Brain microvascular endothelial cell (primary cell): ENCODE measurements at regions not wholly inside any gene's neighbourhood (a gene's known extent, or its start where the extent isn't known, plus 50 kb on each side); places are given as distances from the start of the nearest gene placed in this dataset.

Source experiments
- DNase-seq: peaks from one replicate; pipeline ENCODE4 v3.0.0-alpha.2; 2020
- H3K27ac ChIP-seq: fragments of 250-450 bp; sonication (Bioruptor Pico); 2 replicates; pipeline ENCODE4 v1.5.1; 2020; ENCODE audit warnings: mild to moderate bottlenecking, moderate library complexity
- H3K27me3 ChIP-seq: fragments of 250-450 bp; sonication (Bioruptor Pico); replicated peaks from 2 replicates; pipeline ENCODE4 v1.5.1; 2020; ENCODE audit warnings: mild to moderate bottlenecking
- H3K36me3 ChIP-seq: fragments of 250-450 bp; sonication (Bioruptor Pico); replicated peaks from 2 replicates; pipeline ENCODE4 v1.5.1; 2020; ENCODE audit warnings: mild to moderate bottlenecking
- H3K4me3 ChIP-seq: 2 replicates; pipeline ENCODE4 v1.5.1; 2011; ENCODE audit warnings: low read depth, mild to moderate bottlenecking, control low read depth, low read length, moderate library complexity
- in situ Hi-C: cut with HindIII; loops from 2 replicates; pipeline ENCODE4 v1.10.0; 2017; ENCODE audit warnings: low sequenced_read_pairs, low pct_ligation_motif_present
- TF ChIP-seq, protein P1 (sequence below): IDR thresholded peaks from 2 replicates; pipeline ENCODE4 v1.5.1; 2011; ENCODE audit warnings: low read depth, mild to moderate bottlenecking, moderate library complexity, low read length, control low read depth, inconsistent platforms; ENCODE audit errors: missing control alignments

DNA sequence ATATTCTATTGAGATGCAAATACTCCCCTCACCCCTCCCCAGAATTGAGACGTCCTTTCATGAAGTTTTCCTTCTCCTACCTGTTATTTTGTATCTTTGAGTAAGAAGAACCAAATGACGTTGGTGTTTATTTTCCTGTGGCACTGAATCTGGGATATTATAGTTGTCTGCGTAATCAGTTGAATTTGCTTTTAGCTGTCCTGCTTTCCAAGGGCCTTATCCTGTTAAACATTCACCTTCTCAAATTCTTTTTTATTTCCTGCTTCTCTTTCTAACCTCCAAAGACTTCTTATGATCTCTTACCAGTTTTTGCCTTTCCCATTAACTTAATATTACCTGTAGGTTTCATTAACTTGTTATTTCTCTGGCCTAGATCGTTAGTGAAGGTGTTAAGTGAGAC lies 1254.9 kb upstream of the WWC1 start:
- no peak overlapping the region for H3K4me3 ChIP-seq
- H3K27ac ChIP-seq = no peak overlapping the region
- no peak for DNase-seq
- in situ Hi-C loops = no loop called here
- H3K27me3 ChIP-seq = no peaks in the 10 kb centered on the region
- TF ChIP-seq, protein P1, sequence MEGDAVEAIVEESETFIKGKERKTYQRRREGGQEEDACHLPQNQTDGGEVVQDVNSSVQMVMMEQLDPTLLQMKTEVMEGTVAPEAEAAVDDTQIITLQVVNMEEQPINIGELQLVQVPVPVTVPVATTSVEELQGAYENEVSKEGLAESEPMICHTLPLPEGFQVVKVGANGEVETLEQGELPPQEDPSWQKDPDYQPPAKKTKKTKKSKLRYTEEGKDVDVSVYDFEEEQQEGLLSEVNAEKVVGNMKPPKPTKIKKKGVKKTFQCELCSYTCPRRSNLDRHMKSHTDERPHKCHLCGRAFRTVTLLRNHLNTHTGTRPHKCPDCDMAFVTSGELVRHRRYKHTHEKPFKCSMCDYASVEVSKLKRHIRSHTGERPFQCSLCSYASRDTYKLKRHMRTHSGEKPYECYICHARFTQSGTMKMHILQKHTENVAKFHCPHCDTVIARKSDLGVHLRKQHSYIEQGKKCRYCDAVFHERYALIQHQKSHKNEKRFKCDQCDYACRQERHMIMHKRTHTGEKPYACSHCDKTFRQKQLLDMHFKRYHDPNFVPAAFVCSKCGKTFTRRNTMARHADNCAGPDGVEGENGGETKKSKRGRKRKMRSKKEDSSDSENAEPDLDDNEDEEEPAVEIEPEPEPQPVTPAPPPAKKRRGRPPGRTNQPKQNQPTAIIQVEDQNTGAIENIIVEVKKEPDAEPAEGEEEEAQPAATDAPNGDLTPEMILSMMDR = no peak
- H3K36me3 ChIP-seq = no peaks in the 10 kb centered on the region

DNA sequence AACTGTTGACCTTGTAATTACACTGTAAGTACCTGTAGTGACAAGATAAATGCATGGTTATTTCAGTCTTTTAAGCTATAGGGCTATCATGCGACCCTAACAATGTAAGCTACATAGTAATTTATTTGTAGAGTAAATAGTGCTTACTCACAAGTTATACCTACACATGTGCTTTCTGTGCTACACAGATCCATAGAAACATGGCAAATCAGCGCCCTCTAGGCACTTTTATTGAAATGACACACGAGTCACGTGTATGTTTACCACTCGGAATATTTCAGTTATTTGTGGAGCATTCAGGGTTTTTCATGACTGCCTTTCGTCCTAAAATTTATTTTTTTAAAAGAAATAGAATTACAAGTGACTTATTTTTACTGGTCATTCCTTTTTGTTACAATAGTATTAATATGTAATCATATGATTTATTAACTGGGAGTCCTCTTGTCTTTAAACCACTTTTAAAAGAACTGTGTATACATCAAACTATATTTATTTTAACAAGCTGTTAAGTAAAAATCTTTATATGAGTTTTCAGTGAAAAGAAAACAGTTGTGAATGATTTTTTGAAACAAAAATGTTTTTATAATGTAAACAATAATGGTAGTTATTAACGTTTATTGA lies 1242.3 kb upstream of the WWC1 start:
- TF ChIP-seq, protein P1 = peak; percentile 54
- DNase-seq = peak; percentile 43
- no peak overlapping the region for H3K27ac ChIP-seq
- no peaks in the 10 kb centered on the region for H3K27me3 ChIP-seq
- H3K36me3 ChIP-seq = no peaks in the 10 kb centered on the region
- in situ Hi-C loops = no loop called here
- no peak overlapping the region for H3K4me3 ChIP-seq

DNA sequence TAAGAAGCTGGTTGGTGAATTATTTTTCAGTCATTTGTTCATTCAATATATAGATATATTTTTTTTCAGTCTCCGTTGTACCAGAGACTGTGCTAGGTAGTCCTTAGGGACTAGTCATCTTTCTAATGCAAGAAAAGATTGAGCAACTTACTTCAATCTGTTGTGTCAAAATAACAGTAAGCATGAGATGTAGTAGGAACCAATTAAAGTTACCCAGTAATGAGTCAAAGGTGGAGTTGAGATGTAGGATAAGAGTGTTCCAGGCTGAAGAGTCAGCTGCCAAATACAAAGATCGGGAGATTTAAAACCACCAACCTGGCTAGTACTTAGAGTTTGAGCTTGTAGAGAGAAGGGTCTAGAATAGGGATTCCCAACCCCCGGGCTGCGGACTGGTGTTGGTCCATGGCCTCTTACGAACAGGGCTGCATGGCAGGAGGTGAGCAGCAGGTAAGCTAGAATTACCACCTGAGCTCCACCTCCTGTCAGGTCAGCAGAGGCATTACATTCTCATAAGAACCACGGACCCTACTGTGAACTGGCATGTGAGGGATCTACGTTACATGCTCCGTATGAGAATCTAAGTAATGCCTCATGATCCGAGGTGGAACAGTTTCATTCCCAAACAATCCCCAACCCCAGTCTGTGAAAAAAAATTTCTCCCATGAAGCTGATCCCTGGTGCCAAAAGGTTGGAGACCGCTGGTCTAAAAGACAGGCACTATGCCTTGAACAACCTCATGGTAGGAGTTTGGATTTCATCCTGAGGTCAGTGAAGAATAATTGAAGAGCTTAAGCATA lies 1241.5 kb upstream of the WWC1 start:
- TF ChIP-seq, protein P1 = no peak
- DNase-seq = no peak
- H3K4me3 ChIP-seq = no peak overlapping the region
- no peaks in the 10 kb centered on the region for H3K27me3 ChIP-seq
- H3K36me3 ChIP-seq = no peaks in the 10 kb centered on the region
- no peak overlapping the region for H3K27ac ChIP-seq
- in situ Hi-C loops = no loop called here

GRCh38 chr5:167050568-167051401 lies 1240.7 kb upstream of the WWC1 start:
- no peak overlapping the region for H3K4me3 ChIP-seq
- peak; percentile 25 for DNase-seq
- TF ChIP-seq, protein P1 = no peak
- H3K27me3 ChIP-seq = no peaks in the 10 kb centered on the region
- H3K27ac ChIP-seq = no peak overlapping the region
- in situ Hi-C loops = no loop called here
- no peaks in the 10 kb centered on the region for H3K36me3 ChIP-seq

GRCh38 chr5:167051402-167051768 lies 1240.1 kb upstream of the WWC1 start:
- Histone ChIP-seq H3K36me3 (no peaks in the 10 kb centered on the region), H3K4me3 (no peak overlapping the region), H3K27me3 (no peaks in the 10 kb centered on the region), H3K27ac (no peak overlapping the region)
- DNase-seq = no peak
- TF ChIP-seq, protein P1 = no peak
- in situ Hi-C loops = no loop called here
